ENCODE measurements at regions not wholly inside any gene's neighbourhood (a gene's known extent, or its start where the extent isn't known, plus 50 kb on each side); places are given as distances from the start of the nearest gene placed in this dataset.
"Not testable (repeated sequence)": the region's sequence is repeated elsewhere in the genome, so short reads cannot be mapped to it uniquely, and the experiment has no call there.

- H3K27ac ChIP-seq, result no peak overlapping the region
- TF ChIP-seq CTCF (conservative IDR thresholded peaks at IDR 0.05) (no peak), ZFX (IDR thresholded peaks at IDR 0.05) (no peak)
Observed at GRCh38 chr1:212166644-212167043, 118.6 kb upstream of the PPP2R5A start.

- no peak overlapping the region for H3K27ac ChIP-seq
- TF ChIP-seq ZFX (IDR thresholded peaks at IDR 0.05) (no peak), CTCF (conservative IDR thresholded peaks at IDR 0.05) (no peak)
Observed at GRCh38 chr1:212167098-212167497, 118.1 kb upstream of the PPP2R5A start.

DNA sequence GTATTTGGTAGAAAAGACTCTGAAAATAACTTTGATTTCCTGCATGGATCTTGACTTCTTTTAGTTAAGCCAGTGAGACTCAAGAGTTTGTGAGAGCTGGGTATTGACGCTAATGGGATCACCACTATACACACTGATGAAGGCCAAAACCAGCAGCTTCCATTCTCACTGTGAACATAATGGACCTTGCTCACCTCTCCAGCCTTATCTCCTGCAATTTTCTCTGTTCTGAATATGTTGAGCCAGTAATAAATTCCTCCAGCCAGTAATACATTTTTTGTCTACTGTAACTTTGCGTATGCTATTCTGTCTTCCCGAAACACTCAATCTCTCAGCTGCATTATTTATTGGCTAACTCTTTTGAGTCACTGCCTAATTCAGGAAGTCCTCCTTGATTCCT lies 111.6 kb upstream of the PPP2R5A start:
- H3K27ac ChIP-seq, result no peak overlapping the region
- no peak for TF ChIP-seq ZFX (IDR thresholded peaks at IDR 0.05)
- no peak for TF ChIP-seq CTCF (conservative IDR thresholded peaks at IDR 0.05)

DNA sequence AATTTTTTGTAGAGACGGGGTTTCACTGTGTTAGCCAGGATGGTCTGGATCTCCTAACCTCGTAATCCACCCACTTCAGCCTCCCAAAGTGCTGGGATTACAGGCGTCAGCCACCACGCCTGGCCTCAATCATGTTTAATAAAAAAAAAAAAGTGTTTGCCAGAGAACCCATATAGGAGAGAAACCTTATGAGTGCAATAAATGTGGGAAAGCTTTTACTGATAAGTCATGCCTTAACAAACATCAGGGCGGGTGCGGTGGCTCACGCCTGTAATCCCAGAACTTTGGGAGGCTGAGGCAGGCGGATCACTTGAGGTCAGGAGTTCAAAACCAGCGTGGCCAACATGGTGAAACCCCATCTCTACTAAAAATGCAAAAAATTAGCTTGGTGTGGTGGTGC lies 110.9 kb upstream of the PPP2R5A start:
- H3K27ac ChIP-seq, result not testable (repeated sequence)

GRCh38 chr1:212177542-212177941 lies 107.7 kb upstream of the PPP2R5A start:
- H3K27ac ChIP-seq, result no peak overlapping the region
- TF ChIP-seq ZFX (IDR thresholded peaks at IDR 0.05), result no peak
- TF ChIP-seq CTCF (conservative IDR thresholded peaks at IDR 0.05), result no peak

DNA sequence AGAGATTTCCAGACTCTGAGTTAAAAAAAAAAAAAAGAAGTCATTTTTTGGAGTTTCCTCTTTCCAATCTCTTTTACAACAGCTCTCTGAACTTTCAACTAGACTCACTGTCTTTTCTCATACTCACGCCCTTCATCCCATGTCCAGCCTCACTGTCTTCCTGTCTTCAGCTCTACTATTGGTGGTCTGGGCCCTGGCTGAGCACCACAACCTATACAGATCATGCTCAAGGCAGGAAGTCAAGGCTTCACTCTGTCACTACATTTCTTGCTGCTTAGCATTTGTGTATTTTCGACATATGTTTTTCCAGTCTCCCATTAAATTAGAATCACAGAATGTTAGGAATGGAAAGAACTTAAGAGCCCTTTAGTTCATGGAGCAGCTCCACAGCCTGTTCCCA lies 106.4 kb upstream of the PPP2R5A start:
- no peak overlapping the region for H3K27ac ChIP-seq
- TF ChIP-seq ZFX (IDR thresholded peaks at IDR 0.05), result no peak
- no peak for TF ChIP-seq CTCF (conservative IDR thresholded peaks at IDR 0.05)

GRCh38 chr1:212179394-212180076 lies 105.7 kb upstream of the PPP2R5A start:
- TF ChIP-seq CTCF (conservative IDR thresholded peaks at IDR 0.05), result no peak
- TF ChIP-seq ZFX (IDR thresholded peaks at IDR 0.05), result no peak
- H3K27ac ChIP-seq, result no peak overlapping the region

Data from C4-2B (cell line).